ENCODE measurements at regions not wholly inside any gene's neighbourhood (a gene's known extent, or its start where the extent isn't known, plus 50 kb on each side); places are given as distances from the start of the nearest gene placed in this dataset.

DNA sequence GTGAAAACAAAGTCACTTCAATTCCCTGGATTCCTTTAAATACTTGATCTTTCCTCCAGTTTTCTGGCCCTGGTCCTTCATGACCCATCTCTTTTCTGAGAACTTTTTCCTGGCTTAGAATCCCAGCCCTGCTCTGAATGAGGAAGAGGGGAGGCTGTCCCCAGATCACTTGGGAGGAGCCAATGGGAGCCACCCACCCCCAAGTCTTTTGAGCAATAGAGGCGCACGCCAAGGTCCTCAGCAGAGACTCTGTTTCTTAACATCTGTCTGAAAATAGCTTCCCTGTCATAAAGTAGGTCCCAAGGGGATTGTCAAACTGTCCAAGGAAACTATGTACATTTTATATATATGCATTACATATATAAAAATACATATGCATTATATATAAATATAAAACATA, 126.8 kb downstream of the ADRA2A start:
- DNase-seq, result no peak

DNA sequence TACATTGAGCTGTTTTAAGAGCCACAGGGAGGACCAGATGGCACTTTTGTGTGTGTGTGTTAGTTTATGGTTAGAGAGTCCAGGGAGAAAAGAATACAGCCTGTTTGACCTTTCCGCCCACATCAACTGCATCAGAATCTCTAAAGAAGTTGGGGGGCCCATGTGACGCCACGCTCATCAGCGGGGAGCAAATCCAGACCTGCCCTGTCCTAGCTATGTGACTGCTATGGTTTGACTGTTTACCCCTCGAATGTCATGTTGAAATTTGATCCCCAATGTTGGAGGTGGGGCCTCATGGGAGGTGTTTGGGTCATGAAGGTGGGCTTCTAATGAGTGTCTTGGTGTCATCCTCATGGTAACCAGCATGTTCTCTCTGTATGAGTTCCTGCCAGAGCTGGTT, 128.0 kb downstream of the ADRA2A start:
- DNase-seq, result no peak

DNA sequence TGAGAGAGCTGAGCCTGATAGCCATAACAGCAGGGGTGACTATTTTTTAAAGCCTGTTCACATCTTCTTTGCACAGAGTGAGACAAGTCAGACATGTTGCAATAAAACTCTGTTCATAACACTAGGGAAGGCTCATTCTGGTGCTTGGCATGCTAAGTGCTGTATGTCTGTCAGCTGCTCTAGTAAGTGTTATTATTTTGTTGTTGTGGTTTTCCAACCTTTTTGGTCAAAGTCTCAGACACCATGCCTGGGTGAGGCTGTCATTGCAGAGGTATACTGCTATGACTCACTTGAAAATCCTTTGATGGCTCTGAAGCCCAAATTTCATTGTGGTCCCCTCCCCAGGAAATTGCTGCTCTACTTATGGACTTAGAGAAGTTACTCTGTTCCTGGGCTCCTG, 129.7 kb downstream of the ADRA2A start:
- DNase-seq, result no peak

DNA sequence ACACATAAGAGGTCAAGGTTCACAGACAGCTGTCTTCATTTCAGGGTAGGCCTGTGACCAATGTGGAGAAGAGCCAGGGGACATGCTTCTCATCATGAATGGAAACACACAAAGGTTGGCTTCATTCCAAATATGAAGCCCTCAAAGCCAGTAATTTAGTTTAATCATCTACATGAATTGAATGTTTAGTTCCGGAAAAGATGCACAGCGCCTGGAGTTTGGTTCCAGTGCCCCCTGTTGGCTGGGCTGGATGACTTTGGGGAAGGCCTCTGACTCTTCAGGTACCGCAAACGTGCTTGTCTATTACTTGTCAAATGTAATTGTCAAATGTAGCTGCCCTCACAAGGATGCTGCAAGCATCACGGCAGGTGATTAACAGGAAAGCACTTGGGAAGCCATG, 130.7 kb downstream of the ADRA2A start:
- peak; percentile 38 for DNase-seq

DNA sequence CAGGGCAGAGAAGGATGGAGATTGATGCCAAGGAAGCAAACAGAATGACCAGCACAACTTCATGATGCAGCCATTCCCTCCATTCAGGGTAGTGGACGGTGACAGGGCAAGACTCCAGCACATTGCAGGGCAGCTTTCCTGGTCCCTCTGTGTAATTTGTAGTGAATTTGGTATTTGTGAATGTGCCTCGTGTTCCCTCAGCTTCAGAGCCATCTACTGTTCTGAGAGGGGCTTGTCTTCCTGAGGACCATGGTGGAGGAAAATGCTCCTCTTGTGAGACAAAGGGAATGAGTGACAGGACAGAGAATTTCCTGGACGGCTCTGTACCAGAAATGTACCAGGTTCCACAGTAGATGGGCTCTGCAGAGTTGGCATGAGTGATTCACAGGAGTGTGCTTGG, 132.1 kb downstream of the ADRA2A start:
- DNase-seq, result no peak

DNA sequence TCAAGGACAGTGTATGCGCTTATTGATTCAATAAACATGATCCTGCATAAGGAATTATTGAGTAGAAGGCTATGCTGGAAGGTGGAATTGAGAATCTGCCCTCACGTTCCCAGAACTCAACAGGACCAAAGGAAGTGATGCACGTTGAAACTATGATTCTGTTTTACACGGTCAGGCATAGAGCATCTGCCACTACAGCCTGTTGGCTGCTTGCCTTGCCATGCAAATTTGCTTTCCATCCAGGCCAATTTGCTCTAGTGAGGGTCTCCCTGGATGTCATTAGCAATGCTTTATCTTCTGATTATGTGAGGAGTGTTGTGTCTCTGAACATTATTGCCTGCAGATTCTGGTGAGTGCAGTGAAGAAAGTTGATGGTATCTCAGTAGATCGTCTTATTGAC, 132.9 kb downstream of the ADRA2A start:
- DNase-seq, result no peak

DNA sequence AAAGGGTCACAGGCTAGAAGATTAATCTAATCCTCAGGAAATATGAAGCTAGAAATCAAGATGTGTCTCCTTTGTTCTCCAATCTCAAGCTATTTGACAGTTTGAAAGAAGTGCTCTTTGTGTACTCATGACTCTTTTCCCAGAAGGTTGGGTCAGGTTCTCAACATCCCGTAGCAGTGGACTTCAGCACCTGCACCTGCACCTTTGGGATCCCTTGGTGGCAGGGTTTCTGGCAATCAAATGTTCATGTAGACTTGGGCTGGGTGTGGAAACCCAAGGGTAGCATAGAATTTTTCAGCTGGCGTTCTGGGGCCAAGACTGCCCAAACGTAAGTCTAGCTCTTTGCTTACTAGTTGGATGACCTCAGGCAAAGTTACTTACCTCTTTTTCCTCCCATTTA, 134.4 kb downstream of the ADRA2A start:
- DNase-seq, result no peak

DNA sequence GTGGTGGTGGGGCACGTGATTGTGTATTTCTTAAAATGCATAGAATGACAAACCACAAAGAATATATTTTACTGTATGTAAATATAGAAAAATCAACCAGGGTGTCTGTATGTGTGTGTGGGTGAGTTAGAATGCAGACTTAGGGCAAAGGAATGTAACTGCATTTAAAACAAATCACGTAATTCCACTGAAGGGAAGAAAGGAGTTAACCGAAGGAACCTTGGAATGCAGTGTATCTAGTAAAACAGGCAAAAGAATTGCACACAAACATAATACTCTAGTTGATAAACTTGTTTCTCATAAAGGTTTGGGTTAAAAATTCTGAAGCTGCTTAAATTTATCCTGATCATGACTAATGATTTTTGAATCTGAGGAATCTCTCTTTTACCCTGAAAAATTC, 134.9 kb downstream of the ADRA2A start:
- DNase-seq, result no peak

DNA sequence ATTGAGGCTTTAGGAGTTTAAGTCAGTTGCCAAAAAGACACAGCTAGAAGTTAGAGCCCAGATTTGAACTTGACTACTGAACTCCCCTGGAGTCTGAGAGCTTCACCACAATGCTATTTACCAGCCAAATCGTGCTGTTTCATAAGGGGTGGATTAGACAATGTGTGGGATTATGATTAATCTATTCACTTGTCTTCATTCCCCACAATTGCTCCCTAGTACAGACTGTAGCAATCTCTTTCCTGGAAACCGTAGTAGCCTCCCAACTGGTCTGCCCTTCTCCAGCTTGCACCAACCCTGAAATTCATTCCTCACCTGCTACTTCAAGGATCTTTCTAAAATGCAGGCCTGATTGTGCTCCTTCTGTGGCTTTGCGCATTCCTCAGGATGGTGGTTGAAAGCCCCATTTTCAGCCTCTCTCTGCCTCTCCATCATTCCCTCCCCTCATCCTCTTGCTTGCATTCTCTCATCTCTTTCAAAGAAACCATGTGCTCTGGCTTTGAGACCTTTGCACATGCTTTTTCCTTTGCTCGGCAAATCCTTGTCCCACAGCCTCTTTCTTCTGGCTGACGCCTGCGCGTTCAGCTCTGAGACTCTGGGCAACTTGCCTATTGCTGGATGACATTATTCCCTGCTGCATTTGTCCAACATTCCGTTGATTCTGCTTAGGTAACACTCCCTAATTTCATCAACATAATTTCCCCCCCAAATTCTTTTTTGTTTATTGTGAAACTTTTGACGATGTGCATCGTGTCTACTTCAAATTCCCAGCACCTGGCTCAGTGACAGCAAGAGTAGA, 145.1 kb downstream of the ADRA2A start:
- no peak for DNase-seq

DNA sequence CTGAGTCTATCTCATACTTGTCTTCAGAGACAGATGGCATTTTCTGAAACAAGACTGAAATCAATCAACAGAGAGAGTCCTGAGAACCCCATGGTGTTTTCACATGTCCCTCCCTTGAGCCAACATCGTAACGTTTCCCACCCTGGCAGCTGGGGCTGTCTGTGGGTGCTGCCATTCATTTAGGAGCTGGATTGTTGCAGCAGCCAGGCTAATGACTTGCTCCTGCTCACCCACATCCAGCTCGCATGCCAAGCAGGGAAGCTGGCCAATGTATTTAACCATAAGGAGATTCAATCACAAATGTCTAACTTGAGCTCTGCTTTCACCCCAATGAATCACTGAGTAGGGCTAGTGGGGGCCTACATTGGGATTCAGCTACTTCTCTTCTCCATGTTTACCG, 146.1 kb downstream of the ADRA2A start:
- DNase-seq, result no peak

DNA sequence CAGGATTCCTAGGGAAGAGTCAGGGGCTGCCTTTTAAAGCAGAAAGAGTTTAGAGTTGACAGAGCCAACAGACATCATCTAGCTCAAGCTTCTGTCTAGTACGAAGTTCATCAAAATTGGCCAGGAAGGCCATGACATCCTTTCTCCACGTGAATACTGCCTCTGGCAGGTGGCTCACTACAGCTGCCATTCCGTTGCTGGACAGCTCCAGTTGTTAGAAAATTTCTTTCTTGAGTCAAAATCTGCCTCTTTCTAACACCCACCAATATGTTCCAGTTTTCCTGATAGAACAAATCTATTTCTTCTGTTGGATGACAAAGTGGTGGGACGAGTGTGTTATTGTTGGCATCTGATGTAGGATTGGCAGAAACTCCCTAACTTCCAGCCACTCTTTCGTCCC, 154.9 kb downstream of the ADRA2A start:
- DNase-seq, result no peak

DNA sequence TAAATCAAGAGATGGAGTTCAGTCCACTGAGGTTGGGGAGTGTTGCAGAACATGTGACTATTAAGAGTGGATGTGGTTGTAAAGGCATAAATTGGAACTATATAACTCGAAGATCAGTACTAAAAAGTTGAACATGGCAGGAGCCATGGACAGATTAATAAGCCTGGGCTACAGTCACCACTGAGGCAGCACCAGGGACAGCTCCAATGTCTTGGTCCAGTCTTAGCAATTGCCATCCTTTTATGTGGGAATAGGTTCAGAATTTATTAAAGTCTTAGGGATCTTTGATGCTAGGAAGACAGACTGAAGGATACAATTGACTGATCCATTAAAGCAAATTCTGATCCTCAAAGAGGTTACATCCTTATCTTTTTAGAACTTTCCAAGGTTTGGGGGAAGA, 156.6 kb downstream of the ADRA2A start:
- no peak for DNase-seq

DNA sequence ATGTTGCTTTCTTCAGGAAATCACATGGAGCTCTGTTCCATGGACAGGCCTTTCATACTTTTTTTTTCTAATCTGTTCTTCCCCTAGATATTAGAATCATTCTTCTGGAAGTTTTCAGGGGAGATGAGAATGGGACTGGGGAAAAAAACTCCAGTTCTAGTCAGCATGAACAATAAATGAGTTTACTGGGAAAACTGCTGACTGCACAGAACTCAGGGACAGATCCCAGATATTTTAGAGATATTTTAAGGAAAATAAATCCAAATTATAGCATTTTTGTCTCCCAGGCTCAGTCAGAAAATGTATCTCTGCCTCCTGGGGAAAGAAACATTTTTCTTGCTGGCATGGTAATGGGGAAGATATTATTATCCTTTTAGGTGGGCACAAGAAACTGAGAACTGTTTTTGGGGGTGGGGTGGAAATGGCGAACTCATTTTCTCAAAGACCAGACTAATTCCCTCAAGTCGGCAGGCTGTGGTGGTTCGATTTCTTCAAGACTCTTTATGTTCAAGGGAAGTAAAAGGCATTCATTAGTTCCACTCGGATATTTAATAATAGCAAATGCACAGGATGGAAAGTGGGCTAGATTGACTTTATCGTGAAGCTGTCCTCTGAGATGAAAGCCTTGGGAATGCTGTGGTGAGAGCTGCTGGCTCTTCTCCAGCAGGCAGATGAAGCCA, 157.5 kb downstream of the ADRA2A start:
- no peak for DNase-seq

DNA sequence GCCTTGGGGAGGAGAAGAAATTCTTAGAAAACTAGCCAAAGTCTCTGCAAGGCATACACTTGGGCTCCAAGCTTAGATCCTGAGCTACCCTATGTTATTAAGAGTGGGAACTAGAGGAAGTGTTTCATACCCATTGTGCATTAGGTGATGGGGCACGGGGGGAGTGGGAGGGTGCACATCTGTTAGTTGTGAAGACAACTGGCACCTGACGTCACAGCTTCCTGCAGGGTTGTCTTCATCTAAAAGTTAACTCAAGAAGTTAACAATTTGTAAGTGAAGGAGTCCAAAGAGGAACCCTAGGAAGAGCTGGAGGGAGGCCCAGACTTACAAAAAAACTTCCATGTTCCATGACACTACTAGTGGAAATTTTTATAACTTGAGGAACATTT, 158.1 kb downstream of the ADRA2A start:
- DNase-seq, result no peak

DNA sequence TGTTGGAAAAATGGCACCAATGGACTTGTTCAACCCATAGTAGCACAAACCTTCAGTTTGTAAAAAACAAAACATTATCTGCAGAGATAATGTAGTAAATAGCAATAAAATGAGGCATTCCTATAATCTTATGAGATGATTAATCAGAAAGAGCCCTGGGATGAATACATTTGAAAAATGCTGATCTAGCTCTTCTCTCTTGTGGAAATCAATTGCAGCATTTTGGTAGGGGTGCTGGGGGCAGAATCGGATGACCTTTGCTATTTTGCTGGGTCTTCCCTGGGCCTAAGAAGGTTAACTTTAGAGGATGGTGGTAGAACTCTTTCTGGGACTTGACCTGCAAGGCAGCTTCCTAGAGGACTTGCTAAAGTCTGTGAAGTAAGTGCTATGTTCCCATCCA, 163.5 kb downstream of the ADRA2A start:
- no peak for DNase-seq

DNA sequence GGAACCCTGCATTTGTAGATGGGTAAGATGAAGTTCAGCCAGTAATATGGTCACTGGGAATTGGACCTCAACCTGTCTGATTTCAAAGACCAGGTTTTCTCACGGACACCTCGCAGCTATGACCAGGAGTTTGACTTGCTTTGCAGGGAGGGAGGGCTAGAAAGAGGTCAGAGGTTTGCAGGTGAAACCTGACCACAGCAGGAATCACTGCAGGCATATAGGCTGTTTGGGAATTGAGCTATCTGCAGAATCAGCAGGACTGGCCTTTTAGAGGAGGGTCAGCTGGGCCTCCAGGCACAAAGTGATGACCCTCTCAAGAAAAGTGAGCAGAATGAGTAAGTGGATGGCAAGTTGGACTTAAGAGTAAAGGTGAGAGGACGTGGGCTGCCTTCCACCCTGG, 166.3 kb downstream of the ADRA2A start:
- no peak for DNase-seq

DNA sequence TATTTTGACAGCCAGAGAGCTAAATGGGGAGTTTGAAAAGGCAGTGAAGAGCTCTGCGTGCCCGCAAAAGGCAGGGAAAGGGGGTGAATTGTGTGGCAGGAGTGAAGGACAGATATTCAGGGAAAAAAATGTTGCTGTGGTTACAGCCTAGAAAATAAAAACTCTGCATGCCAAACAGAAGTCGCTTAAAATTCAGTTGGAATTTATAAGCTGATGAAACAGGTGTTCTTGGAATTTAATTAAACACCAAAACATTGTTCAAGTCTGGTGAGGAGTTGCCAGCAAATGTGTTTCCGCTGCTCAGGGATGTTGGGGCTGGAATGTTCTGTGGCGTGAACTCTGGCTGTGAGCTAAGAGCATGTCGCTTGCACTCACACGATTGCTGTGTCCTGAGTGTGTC, 169.3 kb downstream of the ADRA2A start:
- DNase-seq, result no peak

DNA sequence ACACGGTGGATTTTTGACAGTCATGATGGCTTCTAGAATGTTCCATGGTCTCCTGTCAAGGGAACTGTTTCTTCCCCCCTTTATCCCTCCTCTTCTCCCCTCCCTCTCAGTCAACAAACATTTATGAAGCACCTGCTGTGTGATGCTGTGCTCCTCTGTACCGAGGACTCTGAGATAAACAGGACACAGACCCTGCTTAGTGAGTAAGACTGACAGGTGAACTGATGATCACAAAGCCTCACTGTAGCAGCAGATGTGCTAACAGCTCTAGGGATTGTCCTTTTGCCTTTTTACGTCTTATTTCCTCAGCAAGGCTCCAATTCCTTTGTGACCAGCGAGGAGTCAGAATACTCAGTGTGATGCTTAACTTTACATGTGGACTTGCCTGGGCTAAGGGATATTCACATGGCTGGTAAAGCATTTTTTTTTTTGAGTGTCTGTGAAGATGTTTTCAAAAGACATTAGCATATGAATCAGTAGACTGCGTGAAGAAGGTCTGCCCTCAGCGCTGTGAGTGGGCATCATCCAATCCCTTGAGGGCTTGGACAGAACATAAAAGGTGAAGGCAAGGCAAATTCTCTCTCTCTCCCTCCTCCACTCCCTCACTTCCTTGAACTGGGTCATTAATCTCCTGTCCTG, 170.1 kb downstream of the ADRA2A start:
- DNase-seq, result no peak

DNA sequence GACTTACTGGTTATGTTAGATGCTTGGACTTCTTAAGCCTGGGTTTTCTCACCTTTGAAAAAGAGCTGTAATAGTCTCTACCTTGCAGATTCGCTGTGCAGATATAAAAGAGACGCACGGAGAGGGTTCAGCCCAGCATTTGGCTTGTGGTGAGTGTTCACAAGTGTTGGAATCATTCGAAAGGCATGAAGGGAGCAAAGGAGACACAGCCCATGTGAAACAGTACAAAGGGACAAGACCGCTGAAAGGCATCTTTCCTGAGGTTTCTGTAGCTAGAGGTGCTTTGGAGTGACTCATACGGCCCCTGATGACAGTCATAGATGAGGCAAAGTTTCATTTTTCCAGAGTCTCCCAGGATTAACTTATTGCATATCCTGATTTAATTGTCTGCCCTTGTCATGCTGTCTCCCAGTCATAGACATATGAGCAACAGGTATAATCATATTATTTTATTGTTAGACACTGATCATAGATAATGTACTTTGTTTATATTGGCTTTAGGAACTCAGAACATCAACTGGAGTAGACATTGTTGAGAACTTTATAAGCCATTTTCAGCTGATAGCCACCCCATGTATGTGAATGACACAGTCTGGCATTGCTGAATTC, 171.1 kb downstream of the ADRA2A start:
- DNase-seq, result no peak

DNA sequence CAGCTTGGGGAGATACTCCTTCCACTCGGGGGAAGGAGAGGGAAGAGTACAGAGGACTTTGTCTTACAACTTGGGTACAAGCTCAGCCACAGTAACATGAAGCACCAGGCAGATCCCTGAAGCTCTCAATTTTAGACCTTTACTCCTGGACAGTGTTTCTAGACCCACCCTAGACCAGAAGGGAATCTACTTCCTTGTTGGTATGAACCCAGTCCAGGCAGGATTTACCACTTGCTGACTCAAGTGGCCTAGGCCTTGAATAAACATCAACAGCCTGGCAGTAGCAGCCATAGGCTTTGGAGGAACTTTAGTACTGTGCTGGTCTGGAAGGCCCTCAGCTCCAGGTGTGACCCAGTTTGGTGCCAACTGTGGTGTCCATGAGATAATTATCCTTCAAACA, 173.1 kb downstream of the ADRA2A start:
- DNase-seq, result no peak

DNA sequence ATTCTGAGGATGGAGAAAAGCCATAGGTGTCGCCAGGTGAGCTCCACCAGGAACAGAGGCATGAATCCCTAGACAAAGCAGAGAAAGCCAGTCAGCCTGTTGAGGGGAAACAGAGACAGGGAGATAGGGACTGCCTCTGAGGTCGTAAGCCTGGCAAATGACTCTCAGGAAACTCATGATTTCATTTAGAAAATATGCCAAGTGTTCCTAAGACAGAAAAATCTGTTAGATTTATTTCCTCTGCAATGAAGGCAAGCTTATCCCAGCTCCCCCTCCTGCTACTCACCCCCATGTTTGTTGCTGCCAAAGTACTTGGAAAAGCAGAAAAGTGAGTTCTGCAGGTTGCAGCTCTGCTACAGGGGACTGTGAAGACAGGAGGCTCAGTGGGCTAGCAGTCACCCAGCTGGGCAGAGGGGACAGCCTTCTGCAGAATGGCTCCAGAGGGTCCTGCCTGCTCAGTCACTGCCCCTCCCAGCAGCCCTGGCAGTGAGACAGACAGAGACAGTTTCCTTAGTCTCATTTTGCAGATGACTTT, 184.3 kb downstream of the ADRA2A start:
- no peak for DNase-seq

DNA sequence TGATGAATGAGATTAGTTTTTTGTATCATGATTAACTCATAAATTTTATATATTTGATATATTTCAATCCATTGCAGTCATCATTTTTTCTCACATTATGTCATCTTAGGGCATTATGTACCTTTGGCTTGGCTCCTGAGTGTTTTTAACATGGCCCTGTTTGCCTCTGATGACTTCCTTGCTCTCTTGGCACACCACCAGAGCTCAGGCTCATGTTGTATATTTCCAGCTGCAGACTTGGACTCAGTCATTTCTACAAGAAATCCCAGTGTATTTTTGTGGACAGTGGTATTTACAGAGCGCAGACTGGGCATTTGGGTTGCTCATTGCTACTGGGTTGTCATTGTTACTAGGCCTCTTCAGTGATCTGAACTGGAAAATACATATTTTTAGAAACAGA, 188.5 kb downstream of the ADRA2A start:
- no peak for DNase-seq

DNA sequence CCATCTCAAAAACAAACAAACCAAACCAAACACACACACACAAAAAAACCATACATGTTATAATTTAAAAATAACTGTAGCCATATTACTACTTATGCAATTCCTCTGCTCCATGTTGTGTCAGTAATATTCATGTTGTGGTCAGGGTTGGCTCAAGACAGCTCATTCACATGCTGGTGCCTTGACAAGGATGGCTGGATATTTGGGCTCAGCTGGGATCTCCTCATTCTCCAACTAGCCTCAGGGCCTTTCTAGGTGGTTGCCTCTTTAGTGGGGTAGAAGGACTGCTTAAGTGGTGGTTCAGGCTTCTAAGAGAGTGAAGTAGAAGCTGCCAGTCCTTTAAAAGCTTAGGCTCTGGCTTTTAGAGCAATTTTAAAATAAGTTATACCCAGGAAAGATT, 189.3 kb downstream of the ADRA2A start:
- no peak for DNase-seq

DNA sequence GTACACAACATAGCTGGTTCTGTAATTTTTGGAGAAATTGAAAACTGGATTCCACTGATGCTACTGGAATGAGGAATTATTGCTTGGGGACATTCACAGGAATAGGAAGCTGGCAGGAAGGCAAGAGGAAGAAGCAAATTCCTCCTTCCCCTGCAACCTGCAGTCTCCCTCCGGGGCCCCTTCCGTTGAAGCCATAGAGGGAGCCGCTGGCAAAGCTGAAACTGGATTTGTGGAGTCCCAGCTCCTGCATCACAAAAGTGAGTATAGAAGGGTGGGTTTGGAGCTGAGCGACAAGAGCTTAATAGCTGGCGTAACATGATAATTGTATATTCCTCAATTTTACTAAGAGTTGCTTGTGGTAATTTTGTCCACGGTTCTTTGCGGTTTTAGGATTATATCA, 190.8 kb downstream of the ADRA2A start:
- no peak for DNase-seq
